ENCODE measurements at regions not wholly inside any gene's neighbourhood (a gene's known extent, or its start where the extent isn't known, plus 50 kb on each side); places are given as distances from the start of the nearest gene placed in this dataset.
"Not testable (repeated sequence)": the region's sequence is repeated elsewhere in the genome, so short reads cannot be mapped to it uniquely, and the experiment has no call there.

GRCh38 chr6:1181939-1182605 is 129.8 kb upstream of the FOXQ1 start:
- WGBS (ENCODE audit: insufficient coverage, insufficient read length), result no CpG with 5 or more reads among the region's 4 CpGs
- Histone ChIP-seq H3K4me3 (ENCODE audit: low read length) (no peak overlapping the region), H3K27ac (ENCODE audit: low read length) (no peak overlapping the region), H3K9me3 (ENCODE audit: control insufficient read depth, insufficient read depth, low read length) (no peaks in the 10 kb centered on the region), H3K27me3 (ENCODE audit: control insufficient read depth, insufficient read depth, low read length) (no peaks in the 10 kb centered on the region; the same call in 1 of the 2 replicates), H3K36me3 (ENCODE audit: control insufficient read depth, insufficient read depth, low read length) (no peaks in the 10 kb centered on the region), H3K4me1 (ENCODE audit: control insufficient read depth, insufficient read depth, low read length) (no peaks in the 10 kb centered on the region)
- DNase-seq (ENCODE audit: low read depth, low spot score), result no peak

- no peak for DNase-seq (ENCODE audit: low read depth, low spot score)
- no CpG with 5 or more reads among the region's 16 CpGs for WGBS (ENCODE audit: insufficient coverage, insufficient read length)
- H3K27me3 ChIP-seq (ENCODE audit: control insufficient read depth, insufficient read depth, low read length), result no peaks in the 10 kb centered on the region; the same call in 1 of the 2 replicates
- H3K9me3 ChIP-seq (ENCODE audit: control insufficient read depth, insufficient read depth, low read length), result no peaks in the 10 kb centered on the region
- no peaks in the 10 kb centered on the region for H3K36me3 ChIP-seq (ENCODE audit: control insufficient read depth, insufficient read depth, low read length)
- H3K27ac ChIP-seq (ENCODE audit: low read length), result no peak overlapping the region
- H3K4me1 ChIP-seq (ENCODE audit: control insufficient read depth, insufficient read depth, low read length), result no peaks in the 10 kb centered on the region
- H3K4me3 ChIP-seq (ENCODE audit: low read length), result no peak overlapping the region
Measured at GRCh38 chr6:1179571-1180459, 132.1 kb upstream of the FOXQ1 start.

GRCh38 chr6:1178590-1178989 is 133.3 kb upstream of the FOXQ1 start:
- no peaks in the 10 kb centered on the region; the same call in 1 of the 2 replicates for H3K27me3 ChIP-seq (ENCODE audit: control insufficient read depth, insufficient read depth, low read length)
- no peak overlapping the region for H3K4me3 ChIP-seq (ENCODE audit: low read length)
- H3K9me3 ChIP-seq (ENCODE audit: control insufficient read depth, insufficient read depth, low read length), result no peaks in the 10 kb centered on the region
- no peak overlapping the region for H3K27ac ChIP-seq (ENCODE audit: low read length)
- no peaks in the 10 kb centered on the region for H3K36me3 ChIP-seq (ENCODE audit: control insufficient read depth, insufficient read depth, low read length)
- H3K4me1 ChIP-seq (ENCODE audit: control insufficient read depth, insufficient read depth, low read length), result no peaks in the 10 kb centered on the region
- no CpG with 5 or more reads among the region's 3 CpGs for WGBS (ENCODE audit: insufficient coverage, insufficient read length)
- no peak for DNase-seq (ENCODE audit: low read depth, low spot score)

- H3K4me1 ChIP-seq (ENCODE audit: control insufficient read depth, insufficient read depth, low read length), result no peaks in the 10 kb centered on the region
- no peaks in the 10 kb centered on the region for H3K9me3 ChIP-seq (ENCODE audit: control insufficient read depth, insufficient read depth, low read length)
- no peaks in the 10 kb centered on the region for H3K36me3 ChIP-seq (ENCODE audit: control insufficient read depth, insufficient read depth, low read length)
- H3K4me3 ChIP-seq (ENCODE audit: low read length), result no peak overlapping the region
- no CpG with 5 or more reads among the region's 6 CpGs for WGBS (ENCODE audit: insufficient coverage, insufficient read length)
- no peak overlapping the region for H3K27ac ChIP-seq (ENCODE audit: low read length)
- DNase-seq (ENCODE audit: low read depth, low spot score), result no peak
- H3K27me3 ChIP-seq (ENCODE audit: control insufficient read depth, insufficient read depth, low read length), result no peaks in the 10 kb centered on the region; the same call in 1 of the 2 replicates
Measured at GRCh38 chr6:1176567-1176966, 135.3 kb upstream of the FOXQ1 start.

GRCh38 chr6:1175877-1176276 is 136.0 kb upstream of the FOXQ1 start:
- Histone ChIP-seq H3K4me1 (ENCODE audit: control insufficient read depth, insufficient read depth, low read length) (no peaks in the 10 kb centered on the region), H3K27ac (ENCODE audit: low read length) (no peak overlapping the region), H3K36me3 (ENCODE audit: control insufficient read depth, insufficient read depth, low read length) (no peaks in the 10 kb centered on the region), H3K9me3 (ENCODE audit: control insufficient read depth, insufficient read depth, low read length) (no peaks in the 10 kb centered on the region), H3K27me3 (ENCODE audit: control insufficient read depth, insufficient read depth, low read length) (no peaks in the 10 kb centered on the region; the same call in 1 of the 2 replicates), H3K4me3 (ENCODE audit: low read length) (no peak overlapping the region)
- no peak for DNase-seq (ENCODE audit: low read depth, low spot score)
- no CpG with 5 or more reads among the region's 4 CpGs for WGBS (ENCODE audit: insufficient coverage, insufficient read length)

GRCh38 chr6:1170794-1171193 is 141.1 kb upstream of the FOXQ1 start:
- no CpG with 5 or more reads among the region's 8 CpGs for WGBS (ENCODE audit: insufficient coverage, insufficient read length)
- no peaks in the 10 kb centered on the region for H3K9me3 ChIP-seq (ENCODE audit: control insufficient read depth, insufficient read depth, low read length)
- H3K36me3 ChIP-seq (ENCODE audit: control insufficient read depth, insufficient read depth, low read length), result no peaks in the 10 kb centered on the region
- DNase-seq (ENCODE audit: low read depth, low spot score), result no peak
- no peaks in the 10 kb centered on the region for H3K4me1 ChIP-seq (ENCODE audit: control insufficient read depth, insufficient read depth, low read length)
- H3K27ac ChIP-seq (ENCODE audit: low read length), result no peak overlapping the region
- no peaks in the 10 kb centered on the region; the same call in 1 of the 2 replicates for H3K27me3 ChIP-seq (ENCODE audit: control insufficient read depth, insufficient read depth, low read length)
- H3K4me3 ChIP-seq (ENCODE audit: low read length), result no peak overlapping the region

- Histone ChIP-seq H3K4me3 (ENCODE audit: low read length) (no peak overlapping the region), H3K27me3 (ENCODE audit: control insufficient read depth, insufficient read depth, low read length) (no peaks in the 10 kb centered on the region; the same call in 1 of the 2 replicates), H3K4me1 (ENCODE audit: control insufficient read depth, insufficient read depth, low read length) (no peaks in the 10 kb centered on the region), H3K27ac (ENCODE audit: low read length) (no peak overlapping the region), H3K9me3 (ENCODE audit: control insufficient read depth, insufficient read depth, low read length) (no peaks in the 10 kb centered on the region), H3K36me3 (ENCODE audit: control insufficient read depth, insufficient read depth, low read length) (no peaks in the 10 kb centered on the region)
- DNase-seq (ENCODE audit: low read depth, low spot score), result no peak
- no CpG with 5 or more reads among the region's 5 CpGs for WGBS (ENCODE audit: insufficient coverage, insufficient read length)
Measured at GRCh38 chr6:1164600-1164999, 147.3 kb upstream of the FOXQ1 start.

GRCh38 chr6:1163501-1163900 is 148.4 kb upstream of the FOXQ1 start:
- no peak for DNase-seq (ENCODE audit: low read depth, low spot score)
- H3K36me3 ChIP-seq (ENCODE audit: control insufficient read depth, insufficient read depth, low read length), result no peaks in the 10 kb centered on the region
- H3K9me3 ChIP-seq (ENCODE audit: control insufficient read depth, insufficient read depth, low read length), result no peaks in the 10 kb centered on the region
- no peaks in the 10 kb centered on the region; the same call in 1 of the 2 replicates for H3K27me3 ChIP-seq (ENCODE audit: control insufficient read depth, insufficient read depth, low read length)
- H3K4me3 ChIP-seq (ENCODE audit: low read length), result no peak overlapping the region
- WGBS (ENCODE audit: insufficient coverage, insufficient read length), result no CpG with 5 or more reads among the region's 5 CpGs
- H3K4me1 ChIP-seq (ENCODE audit: control insufficient read depth, insufficient read depth, low read length), result no peaks in the 10 kb centered on the region
- H3K27ac ChIP-seq (ENCODE audit: low read length), result no peak overlapping the region

- H3K27ac ChIP-seq (ENCODE audit: low read length), result no peak overlapping the region
- no peaks in the 10 kb centered on the region for H3K9me3 ChIP-seq (ENCODE audit: control insufficient read depth, insufficient read depth, low read length)
- H3K4me3 ChIP-seq (ENCODE audit: low read length), result no peak overlapping the region
- H3K36me3 ChIP-seq (ENCODE audit: control insufficient read depth, insufficient read depth, low read length), result no peaks in the 10 kb centered on the region
- DNase-seq (ENCODE audit: low read depth, low spot score), result no peak
- H3K27me3 ChIP-seq (ENCODE audit: control insufficient read depth, insufficient read depth, low read length), result no peaks in the 10 kb centered on the region
- no CpG with 5 or more reads among the region's 8 CpGs for WGBS (ENCODE audit: insufficient coverage, insufficient read length)
- H3K4me1 ChIP-seq (ENCODE audit: control insufficient read depth, insufficient read depth, low read length), result no peaks in the 10 kb centered on the region
Measured at GRCh38 chr6:1162367-1163275, 149.3 kb upstream of the FOXQ1 start.

- WGBS (ENCODE audit: insufficient coverage, insufficient read length), result no CpG with 5 or more reads among the region's 3 CpGs
- DNase-seq (ENCODE audit: low read depth, low spot score); H3K36me3 ChIP-seq (ENCODE audit: control insufficient read depth, insufficient read depth, low read length); H3K4me1 ChIP-seq (ENCODE audit: control insufficient read depth, insufficient read depth, low read length); H3K27ac ChIP-seq (ENCODE audit: low read length); H3K4me3 ChIP-seq (ENCODE audit: low read length); H3K9me3 ChIP-seq (ENCODE audit: control insufficient read depth, insufficient read depth, low read length); H3K27me3 ChIP-seq (ENCODE audit: control insufficient read depth, insufficient read depth, low read length): not testable (repeated sequence)
Measured at GRCh38 chr6:1156411-1156810, 155.5 kb upstream of the FOXQ1 start.
